GM23248 (cell line): ENCODE measurements at regions not wholly inside any gene's neighbourhood (a gene's known extent, or its start where the extent isn't known, plus 50 kb on each side); places are given as distances from the start of the nearest gene placed in this dataset.
A peak's percentile ranks its signal among the peaks of the same experiment; 100 is the strongest.
"Not testable (repeated sequence)": the region's sequence is repeated elsewhere in the genome, so short reads cannot be mapped to it uniquely, and the experiment has no call there.

Experiments
- DNase-seq: peaks from one replicate; pipeline ENCODE4 v3.0.0-alpha.2; 2015
- H2AFZ ChIP-seq: fragments of 200-600 bp; sonication (generic); 2 replicates; pipeline ENCODE4 v1.6.1; 2016; ENCODE audit warnings: antibody characterized with exemption
- H3F3A ChIP-seq: fragments of 200-600 bp; sonication (generic); 2 replicates; pipeline ENCODE4 v1.6.1; 2016; ENCODE audit warnings: mild to moderate bottlenecking, antibody characterized with exemption, mixed run types; ENCODE audit not compliant: insufficient read depth
- H3K27ac ChIP-seq: fragments of 200-600 bp; sonication (generic); 2 replicates; pipeline ENCODE4 v1.5.1; 2016; ENCODE audit warnings: mild to moderate bottlenecking
- H3K27me3 ChIP-seq: fragments of 200-600 bp; sonication (generic); replicated peaks from 2 replicates; pipeline ENCODE4 v1.6.1; 2016; ENCODE audit warnings: mild to moderate bottlenecking; ENCODE audit not compliant: insufficient read depth
- H3K36me3 ChIP-seq: fragments of 200-600 bp; sonication (generic); 2 replicates; pipeline ENCODE4 v1.6.1; 2016; ENCODE audit warnings: low read depth, mild to moderate bottlenecking
- H3K4me1 ChIP-seq: fragments of 200-600 bp; sonication (generic); 2 replicates; pipeline ENCODE4 v1.6.1; 2016; ENCODE audit warnings: mild to moderate bottlenecking; ENCODE audit not compliant: insufficient read depth
- H3K4me2 ChIP-seq: fragments of 200-600 bp; sonication (generic); one replicate; pipeline ENCODE4 v1.6.1; 2016; ENCODE audit warnings: mild to moderate bottlenecking; ENCODE audit not compliant: unreplicated experiment
- H3K4me3 ChIP-seq: fragments of 200-600 bp; sonication (generic); 2 replicates; pipeline ENCODE4 v1.5.1; 2016; ENCODE audit warnings: mild to moderate bottlenecking
- H3K79me2 ChIP-seq: fragments of 200-600 bp; sonication (generic); 2 replicates; pipeline ENCODE4 v1.6.1; 2016; ENCODE audit warnings: mild to moderate bottlenecking; ENCODE audit not compliant: insufficient read depth
- H3K9ac ChIP-seq: fragments of 200-600 bp; sonication (generic); 2 replicates; pipeline ENCODE4 v1.6.1; 2016; ENCODE audit warnings: mild to moderate bottlenecking
- H3K9me2 ChIP-seq: fragments of 200-600 bp; sonication (generic); 2 replicates; pipeline ENCODE4 v1.6.1; 2016; ENCODE audit warnings: mixed run types, mild to moderate bottlenecking, moderate library complexity; ENCODE audit not compliant: insufficient read depth
- H3K9me3 ChIP-seq: fragments of 200-600 bp; sonication (generic); one replicate; pipeline ENCODE4 v1.6.1; 2017; ENCODE audit warnings: low read depth
- H4K20me1 ChIP-seq: fragments of 200-600 bp; sonication (generic); 2 replicates; pipeline ENCODE4 v1.6.0; 2016; ENCODE audit not compliant: insufficient read depth
- WGBS, 2 experiments: methylation state at CpG; one replicate each; pipeline ENCODE4 v1.1.6; 2015 to 2017; ENCODE audit warnings: low lambda C conversion rate in 2 of 2, low coverage in 1 of 2; ENCODE audit errors: missing lambda C conversion rate in 2 of 2; 5-methylcytosine and 5-hydroxymethylcytosine counted together
- in situ Hi-C: fragments of 300-500 bp; cut with MboI; formaldehyde crosslinking; loops from 2 replicates; pipeline ENCODE4 v1.15.0; 2020

GRCh38 chr14:19072518-19072917 lies 105.3 kb downstream of the POTEM start:
- H3K9me2 ChIP-seq, H3K4me3 ChIP-seq, H2AFZ ChIP-seq, in situ Hi-C loops, H3K9ac ChIP-seq, H3K4me2 ChIP-seq, H3K9me3 ChIP-seq, H4K20me1 ChIP-seq, H3K27me3 ChIP-seq, H3F3A ChIP-seq, DNase-seq, H3K4me1 ChIP-seq, H3K27ac ChIP-seq, H3K79me2 ChIP-seq, H3K36me3 ChIP-seq: not testable (repeated sequence)
- WGBS, 2 experiments: no CpG with 5 or more reads among the region's 2 CpGs

- 21% methylated on average over 2 of the region's 2 CpGs for WGBS, 2 experiments
- H2AFZ ChIP-seq: not testable (repeated sequence)
These were observed 121.4 kb downstream of the POTEM start for GRCh38 chr14:19088632-19089031.

GRCh38 chr14:19093227-19093626 lies 126.0 kb downstream of the POTEM start:
- H3K9me2 ChIP-seq, H3K9ac ChIP-seq, H3K9me3 ChIP-seq, H4K20me1 ChIP-seq, H3K36me3 ChIP-seq, H3K27me3 ChIP-seq, H3K79me2 ChIP-seq, H3F3A ChIP-seq, in situ Hi-C loops, DNase-seq, H2AFZ ChIP-seq, H3K4me2 ChIP-seq, H3K4me1 ChIP-seq, H3K4me3 ChIP-seq, H3K27ac ChIP-seq: not testable (repeated sequence)
- WGBS, 2 experiments: 17% methylated on average over 1 of the region's 5 CpGs; no CpG with 5 or more reads in 1 of the 2 experiments

More at GRCh38 chr14:19088632-19089031, 121.4 kb downstream of the POTEM start:
- H3K27ac ChIP-seq, H3F3A ChIP-seq, H3K4me3 ChIP-seq, in situ Hi-C loops, H3K36me3 ChIP-seq, H3K9me3 ChIP-seq, H3K9ac ChIP-seq, H3K4me1 ChIP-seq, H3K9me2 ChIP-seq, H3K4me2 ChIP-seq, H3K79me2 ChIP-seq, H4K20me1 ChIP-seq, H3K27me3 ChIP-seq: not testable (repeated sequence)
- DNase-seq: peak; percentile 12

GRCh38 chr14:19094731-19095130 lies 127.5 kb downstream of the POTEM start:
- H3K4me3 ChIP-seq, in situ Hi-C loops, H2AFZ ChIP-seq, H4K20me1 ChIP-seq, H3K9me2 ChIP-seq, H3K9me3 ChIP-seq, H3K36me3 ChIP-seq, H3K4me1 ChIP-seq, H3K27me3 ChIP-seq, H3K4me2 ChIP-seq, H3K27ac ChIP-seq, H3K79me2 ChIP-seq, H3K9ac ChIP-seq, H3F3A ChIP-seq, DNase-seq: not testable (repeated sequence)
- WGBS, 2 experiments: 1 to 3% methylated on average over 1 to 2 of the region's 2 CpGs

- H3K9me2 ChIP-seq, H3K9me3 ChIP-seq, H3K27me3 ChIP-seq, H3F3A ChIP-seq, H3K79me2 ChIP-seq, H4K20me1 ChIP-seq, in situ Hi-C loops, H2AFZ ChIP-seq, H3K27ac ChIP-seq, H3K4me2 ChIP-seq, H3K9ac ChIP-seq, H3K4me3 ChIP-seq, H3K36me3 ChIP-seq, H3K4me1 ChIP-seq, DNase-seq: not testable (repeated sequence)
- WGBS, 2 experiments: no CpG with 5 or more reads among the region's 1 CpG
These were observed 127.9 kb downstream of the POTEM start for GRCh38 chr14:19095167-19095566.

GRCh38 chr14:19096467-19096866 lies 129.2 kb downstream of the POTEM start:
- H3K9me3 ChIP-seq, H3K27me3 ChIP-seq, H3K9ac ChIP-seq, H3K4me2 ChIP-seq, H3K79me2 ChIP-seq, H3K9me2 ChIP-seq, H3K36me3 ChIP-seq, in situ Hi-C loops, H3K4me3 ChIP-seq, H2AFZ ChIP-seq, H3K27ac ChIP-seq, H3F3A ChIP-seq, H3K4me1 ChIP-seq, H4K20me1 ChIP-seq, DNase-seq: not testable (repeated sequence)
- WGBS, 2 experiments: 11 to 19% methylated on average over 1 of the region's 1 CpG

GRCh38 chr14:19096876-19097275 lies 129.6 kb downstream of the POTEM start:
- H3K9ac ChIP-seq, H3K9me2 ChIP-seq, H3K4me2 ChIP-seq, H3K79me2 ChIP-seq, H3F3A ChIP-seq, H2AFZ ChIP-seq, H3K4me3 ChIP-seq, H3K27ac ChIP-seq, H4K20me1 ChIP-seq, H3K4me1 ChIP-seq, DNase-seq, in situ Hi-C loops, H3K9me3 ChIP-seq, H3K36me3 ChIP-seq, H3K27me3 ChIP-seq: not testable (repeated sequence)
- 53 to 55% methylated on average over 8 of the region's 8 CpGs for WGBS, 2 experiments

GRCh38 chr14:19097306-19097705 lies 130.1 kb downstream of the POTEM start:
- H3K4me2 ChIP-seq, in situ Hi-C loops, DNase-seq, H3K79me2 ChIP-seq, H3K4me1 ChIP-seq, H3K9me3 ChIP-seq, H3K4me3 ChIP-seq, H3F3A ChIP-seq, H3K27me3 ChIP-seq, H3K27ac ChIP-seq, H4K20me1 ChIP-seq, H2AFZ ChIP-seq, H3K9ac ChIP-seq, H3K9me2 ChIP-seq, H3K36me3 ChIP-seq: not testable (repeated sequence)
- WGBS, 2 experiments: 69 to 71% methylated on average over 28 of the region's 28 CpGs
